Activated CD8-positive, alpha-beta memory T cell treated with anti-CD3 and anti-CD28 coated beads, Interleukin-2, amount 50 U/mL, for 1 hour (primary cell): ENCODE measurements at regions not wholly inside any gene's neighbourhood (a gene's known extent, or its start where the extent isn't known, plus 50 kb on each side); places are given as distances from the start of the nearest gene placed in this dataset.
"Not testable (repeated sequence)": the region's sequence is repeated elsewhere in the genome, so short reads cannot be mapped to it uniquely, and the experiment has no call there.

Experiments
- DNase-seq: peaks from one replicate; pipeline ENCODE4 v3.0.0-alpha.2; 2020; ENCODE audit errors: extremely low read depth

DNA sequence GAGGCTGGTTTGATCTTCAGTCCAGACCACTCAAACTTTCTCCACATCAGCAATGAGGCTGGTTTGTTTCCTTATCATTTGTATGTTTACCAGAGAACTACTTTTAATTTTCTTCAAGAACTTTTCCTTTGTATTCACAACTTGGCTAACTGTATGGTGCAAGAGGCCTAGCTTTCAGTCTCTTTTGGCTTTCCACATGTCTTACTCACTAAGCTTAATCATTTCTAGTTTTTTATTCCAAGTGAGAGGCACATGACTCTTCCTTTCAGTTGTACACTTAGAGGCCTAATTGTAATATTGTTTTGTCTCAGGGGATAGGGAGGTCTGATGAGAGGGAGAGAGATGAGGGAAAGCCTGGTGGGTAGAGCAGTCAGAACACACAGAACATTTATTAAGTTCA is 554.0 kb upstream of the ARRDC3 start:
- DNase-seq: no peak

DNA sequence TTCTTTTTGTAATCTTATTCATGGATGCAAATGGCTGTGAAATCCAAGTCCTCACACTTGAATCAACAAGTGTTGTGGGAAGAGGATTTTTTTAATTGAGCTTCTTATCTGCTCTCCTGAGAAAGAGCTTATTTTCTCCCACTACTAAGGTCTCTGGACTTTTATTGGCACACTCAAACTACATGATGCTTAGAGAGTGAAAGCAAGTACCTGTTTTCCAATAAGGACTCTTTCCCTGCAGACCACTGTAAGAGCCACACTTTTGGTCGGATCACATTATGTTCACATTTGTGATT is 546.4 kb upstream of the ARRDC3 start:
- DNase-seq: no peak

DNA sequence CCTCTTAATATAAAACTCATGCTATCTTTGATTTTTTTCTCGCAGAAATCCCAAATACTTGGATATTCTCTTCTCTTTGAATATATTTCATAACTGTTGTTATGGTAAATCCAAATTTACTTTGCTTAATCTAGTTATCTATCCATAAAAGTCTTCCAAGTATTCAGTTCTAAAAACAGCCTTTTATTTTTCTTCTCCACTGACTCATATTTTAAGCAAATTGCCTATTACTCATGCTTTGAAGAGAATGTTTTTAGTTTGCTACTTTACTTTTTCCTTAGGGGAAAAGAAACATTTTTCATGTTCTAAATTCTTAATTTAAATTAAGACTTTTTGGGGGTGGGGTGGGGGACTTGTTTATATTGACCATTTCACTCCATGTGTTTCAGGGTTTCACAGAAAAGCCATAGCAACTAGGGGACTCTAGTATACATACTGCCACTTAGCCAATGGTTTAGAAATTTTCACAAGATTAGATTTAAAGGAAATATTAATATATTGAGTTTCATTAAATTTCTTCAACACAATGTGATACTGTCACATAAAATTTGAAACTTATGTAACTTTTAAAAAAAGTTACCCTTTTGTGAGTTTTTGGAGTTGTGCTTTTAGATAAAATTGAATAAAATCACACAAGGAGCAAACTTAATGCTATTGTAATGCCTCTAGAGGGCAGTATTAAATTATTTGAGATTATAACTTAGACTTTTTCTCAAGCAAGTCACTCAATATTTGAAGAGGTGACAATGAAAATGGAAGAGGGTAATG is 545.8 kb upstream of the ARRDC3 start:
- DNase-seq: no peak

DNA sequence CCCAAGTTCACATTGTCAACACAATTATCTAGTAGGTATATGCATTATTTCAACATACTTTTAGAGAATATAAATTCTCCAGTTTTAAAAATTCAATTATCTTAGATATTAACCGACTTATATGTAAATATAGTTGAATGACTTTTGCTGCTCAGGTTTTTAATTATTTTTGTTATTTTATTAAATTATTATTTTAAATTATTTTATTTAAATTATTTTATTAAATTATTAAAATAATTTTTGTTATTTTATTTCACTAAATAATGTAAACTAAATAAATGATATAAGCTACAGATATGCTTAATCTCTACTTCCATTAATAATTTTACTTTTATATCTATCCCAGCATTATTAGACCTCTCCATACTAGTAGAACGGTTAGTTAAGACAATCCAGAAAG is 544.3 kb upstream of the ARRDC3 start:
- DNase-seq: no peak

DNA sequence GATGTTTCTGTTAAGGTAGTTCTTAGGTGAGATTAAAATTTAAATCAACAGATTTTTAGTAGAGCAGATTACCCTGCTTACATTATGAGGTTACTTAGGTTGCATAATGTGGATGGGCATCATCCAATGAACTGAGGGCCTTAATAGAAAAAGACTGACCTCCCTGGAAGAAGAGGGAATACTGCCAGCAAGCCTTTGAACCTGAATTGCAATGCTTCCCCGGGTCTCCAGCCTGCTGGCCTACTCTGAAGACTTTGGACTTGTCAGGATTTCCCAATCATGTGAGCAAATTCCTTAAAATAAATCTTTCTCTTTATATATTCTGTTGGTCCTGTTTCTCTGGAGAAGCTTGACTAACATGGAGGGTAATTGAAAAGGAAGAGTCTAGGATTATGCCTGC is 542.1 kb upstream of the ARRDC3 start:
- DNase-seq: no peak

DNA sequence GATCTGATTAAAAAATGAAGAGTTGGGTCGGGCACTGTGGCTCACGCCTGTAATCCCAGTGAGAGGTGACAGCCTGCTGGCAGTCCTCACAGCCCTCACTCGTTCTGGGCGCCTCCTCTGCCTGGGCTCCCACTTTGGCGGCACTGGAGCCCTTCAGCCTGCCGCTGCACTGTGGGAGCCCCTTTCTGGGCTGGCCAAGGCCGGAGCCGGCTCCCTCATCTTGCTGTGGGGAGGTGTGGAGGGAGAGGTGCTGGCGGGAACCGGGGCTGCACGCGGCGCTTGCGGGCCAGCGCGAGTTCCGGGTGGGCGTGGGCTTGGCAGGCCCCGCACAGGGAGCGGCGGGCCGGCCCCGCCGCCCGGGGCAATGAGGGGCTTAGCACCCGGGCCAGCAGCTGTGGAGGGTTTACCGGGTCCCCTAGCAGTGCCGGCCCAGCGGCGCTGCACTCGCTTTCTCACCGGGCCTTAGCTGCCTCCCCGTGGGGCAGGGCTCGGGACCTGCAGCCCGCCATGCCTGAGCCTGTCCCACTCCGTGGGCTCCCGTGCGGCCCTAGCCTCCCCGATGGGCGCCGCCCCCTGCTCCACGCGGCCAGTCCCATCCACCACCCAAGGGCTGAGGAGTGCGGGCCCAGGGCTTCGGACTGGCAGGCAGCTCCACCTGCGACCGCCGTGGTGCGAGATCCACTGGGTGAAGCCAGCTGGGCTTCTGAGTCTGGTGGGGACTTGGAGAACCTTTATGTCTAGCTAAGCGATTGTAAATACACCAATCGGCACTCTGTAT is 534.1 kb upstream of the ARRDC3 start:
- not testable (repeated sequence) for DNase-seq

DNA sequence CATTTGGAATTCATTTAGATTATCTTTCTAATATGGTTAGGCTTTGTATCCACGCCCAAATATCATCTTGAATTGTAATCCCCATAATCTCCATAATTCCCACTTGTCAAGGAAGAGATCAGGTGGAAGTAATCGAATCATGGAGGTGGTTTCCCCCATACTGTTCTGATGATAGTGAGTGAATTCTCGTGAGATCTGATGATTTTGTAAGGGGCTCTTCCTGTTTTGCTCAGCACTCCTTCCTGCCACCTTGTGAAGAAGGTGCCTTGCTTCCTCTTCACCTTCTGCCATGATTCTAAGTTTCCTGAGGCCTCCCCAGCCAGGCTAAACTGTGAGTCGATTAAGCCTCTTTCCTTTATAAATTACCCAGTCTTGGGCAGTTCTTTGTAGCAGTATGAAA is 527.5 kb upstream of the ARRDC3 start:
- DNase-seq: no peak

DNA sequence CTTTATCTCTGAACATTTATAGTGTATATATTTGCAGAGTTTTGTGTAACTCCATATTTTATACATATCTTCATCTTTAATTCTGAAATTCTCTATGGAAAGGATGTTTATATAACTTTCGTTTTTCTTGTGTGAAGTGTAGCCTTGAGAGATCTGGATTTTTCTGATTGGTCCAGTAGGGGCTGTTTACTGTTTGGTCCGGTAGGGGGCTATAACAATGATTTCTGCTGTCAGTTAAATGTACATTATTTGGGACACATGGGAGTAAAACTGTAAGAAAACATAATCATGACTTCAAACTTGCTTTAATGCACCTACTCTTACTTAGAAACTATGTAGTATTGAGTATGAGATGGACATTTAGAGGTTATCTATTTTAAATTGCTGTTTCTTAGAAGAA is 527.1 kb upstream of the ARRDC3 start:
- DNase-seq: no peak

DNA sequence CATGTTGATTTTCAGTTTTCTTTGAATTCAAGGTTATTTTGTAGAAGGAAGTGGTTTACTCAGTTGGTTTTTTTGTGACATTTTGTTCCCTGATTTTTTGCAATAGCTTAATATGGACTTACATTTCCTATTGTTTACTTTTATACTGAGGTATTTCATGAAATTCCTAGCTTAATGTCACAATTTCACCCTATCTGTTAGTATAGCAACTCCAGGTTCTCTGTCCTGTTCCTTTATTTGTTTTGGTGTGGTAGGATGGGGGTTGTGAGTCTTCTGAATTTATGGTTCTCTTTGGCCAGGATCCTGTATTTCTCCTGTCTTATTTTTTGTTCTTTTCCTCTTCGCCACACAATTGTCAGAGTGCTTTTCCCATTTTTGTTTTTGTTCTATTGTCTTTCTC is 523.4 kb upstream of the ARRDC3 start:
- DNase-seq: no peak

DNA sequence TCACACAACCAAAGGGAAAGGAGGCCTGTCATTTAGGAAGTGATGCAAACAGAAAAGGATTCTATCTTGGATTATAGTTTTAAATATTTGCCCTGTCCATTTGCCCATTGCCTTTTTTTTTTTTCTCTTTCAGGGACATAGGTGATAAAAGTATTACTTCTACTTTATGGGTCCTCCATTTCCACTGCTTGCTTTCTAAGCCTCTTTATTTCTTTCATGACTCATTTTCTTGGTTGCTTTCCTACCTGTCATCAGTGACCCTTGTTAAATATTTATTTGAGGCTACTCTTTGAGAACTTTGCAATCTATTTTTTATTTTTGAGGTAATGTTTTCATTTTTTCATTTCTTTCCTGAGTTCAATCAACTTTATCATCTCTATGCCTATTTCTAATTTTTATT is 522.9 kb upstream of the ARRDC3 start:
- no peak for DNase-seq

DNA sequence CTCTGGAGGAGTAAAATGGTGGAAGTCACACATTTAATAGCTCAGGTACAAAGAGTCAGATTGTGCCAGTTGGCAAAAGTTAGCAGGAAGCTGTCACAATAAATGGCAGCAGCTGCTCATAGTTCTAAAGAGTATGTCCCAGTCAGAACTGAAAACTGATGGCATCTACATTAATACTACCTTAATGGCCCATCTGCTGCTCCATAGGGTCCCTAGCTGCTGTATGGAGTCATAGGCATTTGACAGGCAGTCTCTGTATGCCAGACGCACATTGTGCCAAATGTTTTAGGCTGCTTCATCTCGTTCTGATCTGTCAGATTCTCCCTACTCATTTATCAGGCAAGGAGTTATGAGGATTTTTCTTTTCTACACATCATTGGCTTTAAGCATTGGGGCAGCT is 515.8 kb upstream of the ARRDC3 start:
- DNase-seq: no peak

DNA sequence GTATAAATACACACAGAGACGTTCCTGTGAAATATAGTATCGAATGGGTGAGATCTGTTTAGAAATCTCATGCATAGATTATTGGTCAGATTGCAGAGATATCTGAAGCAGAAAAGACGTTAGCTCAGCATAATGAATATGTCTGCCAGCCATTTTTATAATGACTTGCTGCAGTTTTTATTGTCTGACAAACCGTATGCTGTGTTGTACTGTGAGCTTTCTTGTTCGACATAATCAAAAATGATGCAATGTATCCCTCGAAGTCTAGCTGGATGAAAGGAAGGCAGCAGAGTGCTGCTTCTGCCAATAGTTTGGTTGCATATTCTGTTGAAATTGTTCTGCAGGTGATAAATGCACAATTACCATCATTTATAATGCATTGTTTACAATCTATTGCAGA is 514.9 kb upstream of the ARRDC3 start:
- DNase-seq: no peak

DNA sequence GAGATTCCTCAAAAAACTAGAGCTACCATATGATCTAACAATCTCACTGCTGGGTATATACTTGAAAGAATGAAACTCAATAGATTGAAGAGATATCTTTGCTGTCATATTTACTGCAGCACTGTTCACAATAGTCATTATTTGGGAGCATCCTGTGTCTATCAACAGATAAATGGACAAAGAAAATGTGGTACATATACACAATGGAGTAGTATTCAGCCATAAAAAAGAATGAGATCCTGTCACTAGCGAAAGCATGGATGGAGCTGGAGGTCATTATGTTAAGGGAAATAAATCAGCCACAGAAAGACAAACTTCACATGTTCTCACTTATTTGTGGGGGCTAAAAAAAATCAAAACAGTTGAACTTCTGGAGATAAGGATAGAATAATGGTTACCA is 505.7 kb upstream of the ARRDC3 start:
- no peak for DNase-seq

DNA sequence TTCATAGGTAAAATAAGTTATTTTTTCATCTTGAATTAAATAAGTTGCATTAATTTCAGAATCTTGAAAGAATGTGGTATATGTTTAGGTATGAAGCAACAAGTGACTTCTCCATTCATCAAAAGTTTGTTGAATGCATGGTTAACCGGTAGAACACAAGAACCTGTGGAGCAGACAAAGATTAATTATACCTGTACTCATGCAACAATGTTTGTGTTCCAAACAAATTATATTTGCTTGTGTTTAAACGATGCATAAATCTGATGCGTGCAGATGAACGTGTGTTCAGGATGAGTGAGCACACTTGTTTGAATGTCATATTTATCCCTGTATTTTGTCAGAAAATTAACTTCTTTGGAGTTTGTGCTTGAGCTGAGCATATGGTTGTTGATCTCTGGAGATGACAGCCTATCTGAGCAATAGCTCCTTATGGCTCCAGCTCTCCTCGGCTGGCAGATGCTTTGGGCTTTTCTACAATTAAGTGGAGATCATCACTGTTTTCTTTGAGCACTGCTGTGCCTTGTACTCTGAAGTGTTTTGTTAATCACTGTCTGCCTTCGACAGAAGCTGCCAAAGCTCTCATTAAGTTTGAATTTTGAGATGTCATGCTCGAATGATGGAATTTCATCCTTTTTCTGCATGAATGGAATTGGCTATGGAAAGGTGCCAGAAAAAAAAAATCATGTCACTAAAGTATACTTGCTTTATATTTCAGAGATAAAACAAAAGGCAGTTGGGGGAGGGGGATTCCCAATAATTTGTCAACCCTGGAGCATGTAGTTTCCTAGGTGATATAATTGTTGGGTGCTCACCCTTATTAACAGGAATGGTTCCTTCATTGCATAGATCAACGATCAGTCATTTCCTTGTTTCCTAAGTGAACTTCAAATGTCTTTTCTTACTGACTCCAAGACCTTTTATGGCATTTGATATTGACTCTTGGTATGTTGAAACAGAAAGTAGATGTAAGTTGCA is 502.5 kb upstream of the ARRDC3 start:
- no peak for DNase-seq

DNA sequence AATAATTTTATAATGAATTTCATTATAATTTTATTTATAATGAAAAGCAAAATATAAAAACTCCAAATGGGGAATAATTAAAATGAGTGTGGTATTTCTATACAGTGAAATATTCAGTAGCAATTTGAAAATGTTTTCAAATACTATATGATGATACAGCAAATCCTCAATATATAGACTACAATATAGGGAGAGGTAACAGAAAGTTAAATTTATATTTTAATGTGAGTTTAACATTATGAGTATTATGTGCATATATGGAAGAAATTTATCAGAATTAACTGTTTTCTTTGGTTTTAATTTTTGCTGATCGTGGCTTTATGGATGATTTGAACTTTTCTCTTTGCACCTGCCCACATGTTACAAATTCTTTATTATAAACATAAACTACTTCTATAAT is 500.9 kb upstream of the ARRDC3 start:
- DNase-seq: no peak

DNA sequence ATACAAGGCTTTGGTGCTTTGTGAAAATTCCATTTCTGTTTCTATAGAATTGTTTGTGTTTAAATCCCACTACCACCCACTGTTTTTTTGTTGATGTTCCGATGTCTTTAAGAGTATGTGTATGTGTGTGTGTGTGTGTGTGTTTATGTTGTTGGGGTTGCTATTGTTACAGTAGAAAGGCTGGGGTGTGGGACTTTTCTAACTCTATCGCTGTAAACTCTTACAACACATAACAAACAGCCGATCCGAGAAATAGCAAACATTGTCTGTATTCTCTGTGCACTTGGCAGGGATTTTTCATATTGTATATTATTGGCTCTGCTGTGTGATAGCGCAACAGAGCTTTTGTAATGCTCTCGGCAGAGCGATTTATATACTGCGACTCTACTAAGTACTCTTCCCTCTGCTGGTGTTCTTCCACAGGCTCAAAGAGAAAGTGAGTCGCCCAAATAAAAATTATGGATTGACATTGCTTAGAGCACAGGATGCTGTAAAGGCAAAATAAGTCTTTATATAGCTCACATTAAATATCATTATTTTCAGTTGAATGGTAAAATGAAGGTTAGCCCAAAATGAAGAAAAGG is 492.2 kb upstream of the ARRDC3 start:
- no peak for DNase-seq

DNA sequence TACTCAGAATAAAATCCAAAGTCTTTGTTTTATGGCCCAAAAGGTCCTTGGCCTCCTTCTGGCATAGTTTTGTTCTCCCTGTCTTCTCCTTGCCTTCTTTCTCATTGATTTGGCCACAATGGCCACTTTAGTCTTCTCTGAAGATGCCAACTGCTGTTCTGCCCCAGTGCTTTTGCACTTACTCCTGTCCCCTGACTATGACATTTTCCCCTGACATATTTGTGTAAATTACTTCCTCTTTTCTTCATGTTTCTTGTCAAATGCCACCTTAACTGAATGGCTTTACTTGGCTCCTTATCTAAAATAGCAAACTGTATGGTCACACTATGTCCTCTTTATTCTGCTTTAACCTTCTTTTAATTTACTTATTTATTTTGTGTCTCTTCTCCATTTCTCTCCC is 484.7 kb upstream of the ARRDC3 start:
- no peak for DNase-seq

DNA sequence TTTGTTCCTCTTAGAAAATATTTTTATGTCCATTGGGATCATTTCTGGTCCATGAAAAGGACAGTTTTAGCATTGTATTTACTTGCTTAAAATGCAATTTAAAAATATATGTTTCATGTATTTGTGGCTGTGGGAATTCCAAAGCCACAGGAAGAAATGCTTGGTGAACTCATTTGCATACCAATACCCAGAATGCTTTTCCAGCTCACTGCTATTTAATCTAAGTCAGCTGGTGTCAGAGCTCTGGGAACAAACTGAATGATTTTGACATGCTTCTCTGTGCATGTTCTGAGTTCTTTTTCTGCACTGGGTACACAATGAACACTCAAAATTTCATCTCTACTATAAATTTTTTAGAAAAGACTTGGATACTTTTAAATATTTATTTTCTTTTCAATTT is 482.8 kb upstream of the ARRDC3 start:
- DNase-seq: no peak

DNA sequence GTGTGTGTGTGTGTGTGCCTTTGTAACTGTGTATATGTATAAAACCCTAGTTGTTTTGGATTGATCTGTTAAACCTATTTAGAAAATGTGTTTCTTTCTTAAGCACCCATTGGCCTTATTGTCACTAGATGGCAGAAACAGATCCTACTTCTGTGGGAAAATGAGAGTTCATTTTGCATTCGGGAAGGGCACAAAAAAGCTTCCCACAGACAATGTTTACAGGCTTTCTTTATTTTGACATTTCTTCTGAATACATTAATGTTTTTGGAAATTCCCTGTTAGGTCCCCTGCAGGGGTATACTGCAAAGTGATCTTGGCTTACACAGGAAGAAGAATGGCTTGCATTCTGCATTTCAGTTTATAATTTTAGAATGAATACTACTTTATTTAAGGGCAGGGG is 481.8 kb upstream of the ARRDC3 start:
- no peak for DNase-seq

DNA sequence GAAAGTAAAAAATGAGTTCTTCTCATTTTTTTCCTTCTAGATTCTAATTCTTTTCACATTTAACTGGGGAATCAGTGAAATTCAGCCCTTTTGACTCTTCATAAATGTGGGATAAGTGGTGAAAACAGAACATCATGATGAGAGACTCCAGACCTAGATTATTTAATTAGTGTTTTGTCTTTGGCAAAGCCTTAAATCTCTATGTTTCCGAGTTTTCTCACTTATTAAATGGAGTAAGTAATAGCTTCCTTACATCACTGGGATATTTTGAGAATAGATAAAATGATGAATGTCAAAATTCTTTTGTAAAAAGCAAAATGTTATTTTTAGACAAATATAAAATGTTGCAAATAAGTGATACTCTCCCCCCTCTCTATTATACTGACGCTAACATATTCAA is 468.6 kb upstream of the ARRDC3 start:
- DNase-seq: no peak

DNA sequence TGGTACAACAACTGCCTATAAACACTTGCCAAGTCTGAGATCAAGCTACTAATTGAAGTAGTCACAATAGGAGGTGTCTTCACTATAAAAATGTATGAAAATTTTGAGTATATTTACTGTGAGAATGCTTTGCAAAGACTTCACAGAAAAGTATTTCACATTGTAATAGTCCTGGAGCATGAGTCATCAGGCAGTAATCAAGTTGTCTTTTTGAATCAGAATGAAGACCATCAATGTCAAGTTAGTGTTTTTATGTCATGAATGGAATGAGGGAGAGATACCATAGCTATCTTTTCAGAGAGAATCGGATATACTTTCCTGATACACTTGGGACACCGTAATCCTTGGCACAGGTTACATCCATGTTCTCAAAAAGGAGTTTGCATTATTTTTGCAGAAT is 466.9 kb upstream of the ARRDC3 start:
- no peak for DNase-seq

DNA sequence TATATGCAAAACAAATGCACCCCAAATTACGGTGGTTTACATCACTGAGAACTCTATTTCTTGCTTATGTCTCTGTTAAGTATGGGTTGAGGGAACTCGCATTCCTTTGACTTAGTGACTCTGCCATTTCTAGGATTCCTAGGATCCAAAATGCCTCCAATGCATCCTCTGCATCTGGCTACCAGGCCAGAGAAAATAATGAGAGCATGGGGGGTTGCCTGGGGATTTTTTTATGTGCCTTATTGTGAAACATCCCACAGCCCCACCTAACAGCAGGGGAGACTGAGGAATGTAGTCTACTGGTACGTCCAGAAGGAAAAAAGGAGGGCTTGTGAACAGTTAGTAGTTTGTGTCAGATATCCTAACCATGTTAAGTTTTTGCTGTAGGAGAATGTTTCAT is 466.0 kb upstream of the ARRDC3 start:
- DNase-seq: no peak
